Smooth muscle cell (in vitro differentiated cells): ENCODE measurements at regions not wholly inside any gene's neighbourhood (a gene's known extent, or its start where the extent isn't known, plus 50 kb on each side); places are given as distances from the start of the nearest gene placed in this dataset.
A peak's percentile ranks its signal among the peaks of the same experiment; 100 is the strongest.

Experiments
- DNase-seq: peaks from one replicate; lab custom pipeline; 2025; ENCODE audit not compliant: unreplicated experiment; lab: John Stamatoyannopoulos, UW
- H2AFZ ChIP-seq: fragments of 200-600 bp; sonication (generic); 2 replicates; pipeline ENCODE4 v1.6.0; 2016; ENCODE audit warnings: antibody characterized with exemption, low read depth, mild to moderate bottlenecking
- H3F3A ChIP-seq: fragments of 200-600 bp; sonication (generic); 2 replicates; pipeline ENCODE4 v1.6.0; 2017; ENCODE audit warnings: antibody characterized with exemption, low read depth
- H3K27ac ChIP-seq: fragments of 200-600 bp; sonication (generic); 2 replicates; pipeline ENCODE4 v1.5.1; 2016; ENCODE audit warnings: low read depth, mild to moderate bottlenecking
- H3K27me3 ChIP-seq: fragments of 200-600 bp; sonication (generic); 2 replicates; pipeline ENCODE4 v1.6.1; 2016; ENCODE audit warnings: low read depth, mild to moderate bottlenecking
- H3K36me3 ChIP-seq: fragments of 200-600 bp; sonication (generic); 2 replicates; pipeline ENCODE4 v1.5.1; 2016; ENCODE audit warnings: low read depth
- H3K4me1 ChIP-seq: fragments of 200-600 bp; sonication (generic); 2 replicates; pipeline ENCODE4 v1.5.1; 2016; ENCODE audit warnings: low read depth
- H3K4me2 ChIP-seq: fragments of 200-600 bp; sonication (generic); 2 replicates; pipeline ENCODE4 v1.6.0; 2016; ENCODE audit warnings: mild to moderate bottlenecking
- H3K4me3 ChIP-seq: fragments of 200-600 bp; sonication (generic); 2 replicates; pipeline ENCODE4 v1.5.1; 2016; ENCODE audit warnings: mild to moderate bottlenecking
- H3K79me2 ChIP-seq: fragments of 200-600 bp; sonication (generic); 2 replicates; pipeline ENCODE4 v1.6.0; 2016; ENCODE audit warnings: low read depth, mild to moderate bottlenecking
- H3K9ac ChIP-seq: fragments of 200-600 bp; sonication (generic); 2 replicates; pipeline ENCODE4 v1.6.0; 2016; ENCODE audit warnings: low read depth
- H3K9me3 ChIP-seq: fragments of 200-600 bp; sonication (generic); replicated peaks from 2 replicates; pipeline ENCODE4 v1.5.1; 2016; ENCODE audit warnings: low read depth
- H4K20me1 ChIP-seq: fragments of 200-600 bp; sonication (generic); 2 replicates; pipeline ENCODE4 v1.6.0; 2016; ENCODE audit warnings: low read depth
- WGBS: methylation state at CpG from one replicate; pipeline ENCODE4 v1.1.7; 2016; ENCODE audit warnings: low lambda C conversion rate; 5-methylcytosine and 5-hydroxymethylcytosine counted together
- TF ChIP-seq, protein P1 (sequence below): fragments of 200-600 bp; sonication (generic); IDR thresholded peaks from 2 replicates; pipeline ENCODE4 v1.5.1; 2017; ENCODE audit warnings: borderline replicate concordance, mild to moderate bottlenecking, antibody characterized with exemption; ENCODE audit not compliant: insufficient read depth, poor library complexity, severe bottlenecking

DNA sequence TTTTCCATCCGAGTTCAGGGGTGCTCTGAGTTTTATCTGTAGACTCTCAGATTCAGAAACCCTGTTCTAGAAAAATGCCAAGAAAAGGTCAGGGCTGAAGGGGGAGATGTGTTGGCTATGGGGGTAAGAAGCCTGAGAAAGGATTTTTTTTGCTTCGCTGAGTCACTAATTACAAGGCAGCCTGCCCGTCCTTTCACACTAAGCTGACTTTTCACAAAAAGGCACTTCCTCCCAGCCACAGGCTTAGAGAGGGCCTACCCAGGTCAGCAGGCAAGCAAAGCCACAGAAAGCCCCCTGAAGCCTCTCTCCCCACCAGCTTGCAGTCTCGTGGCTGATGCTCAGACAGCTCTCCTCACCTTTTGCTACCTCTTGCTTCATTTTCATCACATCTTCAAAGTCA lies 192.6 kb upstream of the PRICKLE2 start:
- H3K27me3 ChIP-seq: no peaks in the 10 kb centered on the region
- no peaks in the 10 kb centered on the region for H3K9me3 ChIP-seq
- no peaks in the 10 kb centered on the region for H4K20me1 ChIP-seq
- H3K27ac ChIP-seq: peak overlapping the region; percentile 62
- peak overlapping the region; percentile 71 for H3K4me2 ChIP-seq
- no peak for DNase-seq
- no peak overlapping the region for H2AFZ ChIP-seq
- no peak overlapping the region for H3K4me3 ChIP-seq
- no peaks in the 10 kb centered on the region for H3F3A ChIP-seq
- TF ChIP-seq, protein P1, sequence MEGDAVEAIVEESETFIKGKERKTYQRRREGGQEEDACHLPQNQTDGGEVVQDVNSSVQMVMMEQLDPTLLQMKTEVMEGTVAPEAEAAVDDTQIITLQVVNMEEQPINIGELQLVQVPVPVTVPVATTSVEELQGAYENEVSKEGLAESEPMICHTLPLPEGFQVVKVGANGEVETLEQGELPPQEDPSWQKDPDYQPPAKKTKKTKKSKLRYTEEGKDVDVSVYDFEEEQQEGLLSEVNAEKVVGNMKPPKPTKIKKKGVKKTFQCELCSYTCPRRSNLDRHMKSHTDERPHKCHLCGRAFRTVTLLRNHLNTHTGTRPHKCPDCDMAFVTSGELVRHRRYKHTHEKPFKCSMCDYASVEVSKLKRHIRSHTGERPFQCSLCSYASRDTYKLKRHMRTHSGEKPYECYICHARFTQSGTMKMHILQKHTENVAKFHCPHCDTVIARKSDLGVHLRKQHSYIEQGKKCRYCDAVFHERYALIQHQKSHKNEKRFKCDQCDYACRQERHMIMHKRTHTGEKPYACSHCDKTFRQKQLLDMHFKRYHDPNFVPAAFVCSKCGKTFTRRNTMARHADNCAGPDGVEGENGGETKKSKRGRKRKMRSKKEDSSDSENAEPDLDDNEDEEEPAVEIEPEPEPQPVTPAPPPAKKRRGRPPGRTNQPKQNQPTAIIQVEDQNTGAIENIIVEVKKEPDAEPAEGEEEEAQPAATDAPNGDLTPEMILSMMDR: no peak
- H3K79me2 ChIP-seq: no peaks in the 10 kb centered on the region
- 16% methylated on average over 4 of the region's 4 CpGs for WGBS
- peaks cover 27% of the 10 kb centered on the region for H3K4me1 ChIP-seq
- no peak overlapping the region for H3K9ac ChIP-seq
- H3K36me3 ChIP-seq: no peaks in the 10 kb centered on the region

DNA sequence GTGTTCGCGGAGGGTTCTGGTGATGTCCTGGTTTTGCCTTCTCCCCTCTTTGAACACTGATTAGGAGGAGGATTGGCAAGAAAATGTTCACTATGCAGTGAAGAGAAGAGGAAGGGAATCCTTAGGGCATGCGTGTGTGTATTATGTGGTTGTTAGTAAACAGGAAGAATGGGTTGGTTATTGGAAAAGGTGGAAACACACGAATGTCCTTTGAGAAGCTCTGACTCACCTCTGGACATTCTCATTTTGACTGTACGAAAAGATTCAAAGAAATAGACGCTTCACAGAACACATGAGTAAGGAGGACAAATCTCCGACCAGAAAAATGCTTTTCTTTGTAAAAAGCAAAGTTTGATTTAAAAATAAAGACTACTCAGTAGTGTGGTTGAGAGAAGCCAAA lies 188.8 kb upstream of the PRICKLE2 start:
- Histone ChIP-seq H4K20me1 (no peaks in the 10 kb centered on the region), H3K27ac (no peak overlapping the region), H3K9ac (no peak overlapping the region), H3K79me2 (no peaks in the 10 kb centered on the region), H3F3A (no peaks in the 10 kb centered on the region), H3K9me3 (no peaks in the 10 kb centered on the region), H3K27me3 (no peaks in the 10 kb centered on the region), H3K4me2 (no peak overlapping the region), H3K4me3 (no peak overlapping the region), H2AFZ (no peak overlapping the region), H3K4me1 (peaks cover 18% of the 10 kb centered on the region), H3K36me3 (no peaks in the 10 kb centered on the region)
- TF ChIP-seq, protein P1: no peak
- 79% methylated on average over 7 of the region's 7 CpGs for WGBS
- DNase-seq: no peak

DNA sequence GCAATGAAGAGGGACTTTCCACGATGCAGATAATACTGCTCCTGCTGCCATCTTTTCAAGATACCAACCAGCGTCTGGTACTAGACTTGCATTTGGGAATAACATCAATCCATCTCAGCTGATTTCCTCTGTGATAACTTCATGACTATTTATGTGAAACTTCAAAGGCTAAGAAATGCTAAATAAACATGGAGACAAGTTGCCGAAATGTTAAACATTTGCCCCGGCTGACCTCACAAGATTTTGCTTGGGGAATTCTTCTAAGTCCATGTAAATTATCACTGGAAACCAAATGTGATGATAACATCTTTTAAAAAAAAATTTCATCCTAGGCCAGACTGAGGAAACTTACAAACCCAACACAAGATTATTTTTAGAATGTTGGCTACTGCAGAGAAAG lies 185.8 kb upstream of the PRICKLE2 start:
- DNase-seq: no peak
- H3K36me3 ChIP-seq: no peaks in the 10 kb centered on the region
- no peaks in the 10 kb centered on the region for H3K9me3 ChIP-seq
- H3K79me2 ChIP-seq: no peaks in the 10 kb centered on the region
- H4K20me1 ChIP-seq: no peaks in the 10 kb centered on the region
- H3K4me3 ChIP-seq: no peak overlapping the region
- no peaks in the 10 kb centered on the region for H3K27me3 ChIP-seq
- no peak overlapping the region for H2AFZ ChIP-seq
- no peak overlapping the region for H3K27ac ChIP-seq
- H3K4me1 ChIP-seq: no peaks in the 10 kb centered on the region
- TF ChIP-seq, protein P1: no peak
- peak overlapping the region; percentile 24 for H3K4me2 ChIP-seq
- WGBS: 16% methylated on average over 4 of the region's 4 CpGs
- H3F3A ChIP-seq: no peaks in the 10 kb centered on the region
- no peak overlapping the region for H3K9ac ChIP-seq

DNA sequence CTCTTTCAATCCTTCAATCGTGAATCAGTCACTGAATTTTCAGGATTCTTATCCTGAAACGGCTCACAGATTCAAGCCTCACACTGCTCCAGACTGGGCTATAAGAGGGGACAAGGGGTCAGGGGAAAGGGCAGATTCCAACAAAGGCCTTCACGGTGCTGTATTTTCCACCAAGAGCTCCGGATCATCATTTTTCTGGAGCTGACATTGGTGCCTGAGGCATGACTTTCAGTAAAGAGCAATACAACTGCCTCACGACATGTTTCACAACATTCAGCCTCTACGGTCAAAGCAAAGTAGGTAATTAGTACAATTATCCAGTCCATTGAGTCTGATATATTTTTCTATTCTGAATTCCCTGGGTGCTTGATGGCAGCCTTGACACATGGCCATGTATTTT lies 185.0 kb upstream of the PRICKLE2 start:
- TF ChIP-seq, protein P1: no peak
- no peak for DNase-seq
- Histone ChIP-seq H3K4me3 (no peak overlapping the region), H3K4me1 (no peaks in the 10 kb centered on the region), H3K36me3 (no peaks in the 10 kb centered on the region), H3K27ac (no peak overlapping the region), H3K9ac (no peak overlapping the region), H3F3A (no peaks in the 10 kb centered on the region), H3K4me2 (no peak overlapping the region), H3K9me3 (no peaks in the 10 kb centered on the region), H3K27me3 (no peaks in the 10 kb centered on the region), H2AFZ (no peak overlapping the region), H4K20me1 (no peaks in the 10 kb centered on the region), H3K79me2 (no peaks in the 10 kb centered on the region)
- WGBS: 66% methylated on average over 6 of the region's 6 CpGs
